Cardiac septum (tissue), 1 donor: ENCODE measurements at regions not wholly inside any gene's neighbourhood (a gene's known extent, or its start where the extent isn't known, plus 50 kb on each side); places are given as distances from the start of the nearest gene placed in this dataset.

Source experiments
- DNase-seq: peaks from one replicate; pipeline ENCODE4 v3.0.0-alpha.2; 2020; ENCODE audit warnings: low spot score
- intact Hi-C: fragments of 100-400 bp; cut with DNase I; formaldehyde crosslinking; loops from one replicate; pipeline ENCODE4 v1.14.0; 2022
- donor health status: DM: no; HTN: no; CAD: no.

DNA sequence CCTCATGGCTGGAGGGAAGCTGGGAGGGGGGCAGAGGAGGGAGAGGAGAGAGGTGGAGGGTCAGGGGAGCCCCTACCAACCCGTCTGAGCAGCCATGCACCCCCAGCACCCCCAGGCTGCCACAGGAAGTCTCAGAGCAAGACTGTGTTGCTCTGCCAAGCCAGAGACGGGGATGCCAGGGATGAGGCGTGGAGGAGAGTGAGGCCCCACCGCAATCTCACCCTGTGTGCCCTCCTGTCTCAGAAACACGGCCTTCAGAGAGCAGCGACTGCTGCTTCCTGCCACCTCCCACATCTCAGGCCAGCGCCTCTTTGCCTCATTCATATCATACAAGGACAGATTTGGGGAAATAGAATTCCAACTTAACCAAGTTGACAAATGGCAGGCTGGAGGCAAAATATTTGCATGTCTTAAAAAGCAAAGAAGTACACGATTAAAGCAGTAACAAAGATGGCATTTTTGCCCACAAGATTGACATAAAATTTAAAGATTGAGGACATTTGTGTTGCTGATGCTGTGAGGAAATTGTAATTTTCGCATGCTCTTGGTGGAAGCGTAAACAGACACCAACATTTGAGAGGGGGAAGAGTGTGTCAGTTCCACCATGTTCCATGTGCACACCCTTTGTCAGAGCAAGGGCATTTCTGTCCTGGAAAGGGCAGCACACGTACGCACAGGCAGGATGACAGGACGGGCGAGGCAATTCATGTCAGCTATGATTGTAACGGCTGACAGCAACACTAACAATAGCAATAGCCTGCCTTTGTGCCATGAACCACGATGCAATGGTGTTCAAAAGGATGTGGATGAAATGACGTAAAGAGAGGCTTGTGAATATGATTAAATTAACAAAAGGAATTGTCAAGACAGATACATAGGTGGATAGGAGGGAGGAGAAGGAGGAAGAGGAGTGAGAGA is 59.0 kb upstream of the BACE2 start:
- DNase-seq, result no peak
- intact Hi-C loops, result no loop called here

DNA sequence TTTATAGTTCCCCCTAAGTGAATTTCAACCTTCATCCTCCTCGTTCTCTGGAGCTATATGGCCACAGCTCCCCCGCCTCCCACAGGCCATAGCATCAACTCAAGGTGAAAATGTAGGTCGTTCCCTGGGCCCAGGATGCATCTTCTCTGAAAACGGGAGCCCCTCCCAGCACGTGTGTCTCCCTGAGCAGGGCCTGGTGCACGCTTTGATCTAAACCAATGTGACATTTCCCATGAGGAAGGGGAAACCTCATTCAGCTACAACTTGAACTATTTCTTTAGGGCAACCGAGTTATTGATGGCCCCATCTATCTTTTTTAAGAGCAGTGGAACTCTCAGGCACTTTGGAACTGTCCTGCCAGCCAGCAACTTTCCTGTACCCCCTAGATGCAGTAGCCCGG is 57.8 kb upstream of the BACE2 start:
- intact Hi-C loops, result no loop called here
- DNase-seq, result no peak

DNA sequence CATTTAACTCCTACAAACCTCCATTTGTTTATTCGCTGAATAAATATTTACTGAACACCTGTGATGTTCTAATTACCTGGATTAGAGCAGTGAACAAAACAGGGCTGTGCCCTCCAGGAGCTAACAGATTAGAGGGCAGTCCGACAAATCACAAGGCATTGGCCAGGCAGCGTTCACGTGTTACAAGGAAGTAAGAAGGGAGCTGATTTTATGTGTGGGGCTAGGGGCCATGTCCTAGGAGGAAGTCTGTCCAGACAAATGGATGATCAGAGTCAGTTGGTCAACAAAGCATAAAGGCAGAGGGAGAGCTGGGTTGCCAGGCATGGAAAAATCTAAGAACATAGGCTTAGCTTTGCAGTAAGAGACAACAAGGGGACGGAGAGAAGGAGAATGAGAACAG is 57.3 kb upstream of the BACE2 start:
- no peak for DNase-seq
- intact Hi-C loops, result no loop called here

DNA sequence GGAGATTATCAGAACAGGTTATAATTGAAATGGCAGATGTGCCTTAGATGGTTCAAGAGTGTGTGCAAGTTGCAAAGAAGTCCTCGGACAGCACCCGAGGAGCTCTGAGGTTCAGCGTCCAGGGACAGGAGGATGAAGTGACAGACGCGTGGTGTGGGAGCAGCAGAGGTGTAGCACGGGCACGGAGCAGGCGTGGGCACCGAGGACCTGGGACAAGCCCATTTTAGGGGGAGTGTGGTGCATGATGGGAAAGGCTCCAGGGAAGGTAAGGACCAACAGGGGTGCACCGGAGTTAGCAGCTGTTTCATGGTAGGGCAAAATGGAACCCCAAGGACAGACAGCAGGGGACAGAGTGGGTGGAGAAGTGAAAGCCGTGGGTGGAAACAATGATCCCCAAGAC is 56.3 kb upstream of the BACE2 start:
- intact Hi-C loops, result no loop called here
- no peak for DNase-seq

DNA sequence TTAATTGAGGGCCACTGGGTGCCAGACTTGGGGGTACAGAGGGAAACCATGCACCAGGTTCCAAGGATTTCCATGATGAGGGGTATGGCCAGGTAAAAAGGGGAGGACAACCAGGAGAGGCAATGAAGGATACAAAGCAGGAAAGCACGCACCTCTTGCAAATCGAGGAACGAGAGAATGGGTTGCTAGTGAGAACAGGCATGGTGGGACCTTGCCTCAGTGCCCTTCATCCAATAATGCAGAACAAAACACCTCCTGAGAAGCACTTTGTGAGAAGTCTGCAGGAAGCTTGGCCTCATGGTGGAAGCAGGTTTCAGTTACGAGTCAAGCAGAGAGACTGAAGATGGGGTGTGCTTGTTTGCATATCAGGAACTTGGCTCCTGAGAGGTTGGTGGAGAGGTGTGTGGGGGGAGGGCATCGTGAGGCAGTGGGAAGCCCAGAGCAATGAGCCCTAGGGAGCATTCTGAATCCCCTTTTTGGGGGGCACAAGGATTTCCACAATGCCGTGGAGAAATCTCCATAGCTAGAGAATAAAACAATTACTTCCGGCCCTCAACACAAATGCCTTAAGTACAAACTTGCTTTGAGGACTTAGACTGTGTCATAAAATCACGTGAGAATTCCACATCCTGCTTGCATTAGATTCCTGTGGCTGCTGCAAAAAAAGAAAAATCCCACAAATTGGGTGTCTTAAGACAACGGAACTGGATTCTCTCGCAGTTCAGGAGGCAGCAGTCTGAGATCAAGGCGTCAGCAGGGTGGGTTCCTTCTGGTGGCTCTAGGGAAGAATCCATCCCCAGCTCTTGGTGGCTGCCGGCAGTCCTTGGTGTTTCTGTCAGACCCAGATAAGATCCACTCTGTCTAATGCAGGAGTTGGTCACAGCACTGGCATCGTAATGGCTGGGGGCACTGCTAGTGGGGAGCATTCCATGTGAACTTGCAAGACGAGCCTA is 54.9 kb upstream of the BACE2 start:
- no peak for DNase-seq
- intact Hi-C loops, result no loop called here

DNA sequence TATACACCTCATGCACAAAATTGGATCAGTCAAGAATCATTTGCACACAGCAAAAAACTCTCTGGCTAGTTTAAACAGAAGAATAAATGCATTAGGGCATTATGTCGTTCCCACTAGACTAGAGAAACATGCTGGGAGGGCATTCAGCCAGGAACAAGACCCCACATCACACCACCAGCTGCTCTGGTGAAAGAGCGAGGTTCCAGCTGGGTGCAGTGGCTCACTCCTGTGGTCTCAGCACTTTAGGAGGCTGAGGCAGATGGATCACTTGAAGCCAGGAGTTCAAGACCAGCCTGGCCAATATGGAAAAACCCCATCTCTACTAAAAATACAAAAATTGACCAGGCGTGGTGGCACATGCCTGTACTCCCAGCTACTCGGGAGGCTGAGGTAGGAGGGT is 52.1 kb upstream of the BACE2 start:
- no peak for DNase-seq
- intact Hi-C loops, result no loop called here
